ENCODE measurements at regions not wholly inside any gene's neighbourhood (a gene's known extent, or its start where the extent isn't known, plus 50 kb on each side); places are given as distances from the start of the nearest gene placed in this dataset.

DNA sequence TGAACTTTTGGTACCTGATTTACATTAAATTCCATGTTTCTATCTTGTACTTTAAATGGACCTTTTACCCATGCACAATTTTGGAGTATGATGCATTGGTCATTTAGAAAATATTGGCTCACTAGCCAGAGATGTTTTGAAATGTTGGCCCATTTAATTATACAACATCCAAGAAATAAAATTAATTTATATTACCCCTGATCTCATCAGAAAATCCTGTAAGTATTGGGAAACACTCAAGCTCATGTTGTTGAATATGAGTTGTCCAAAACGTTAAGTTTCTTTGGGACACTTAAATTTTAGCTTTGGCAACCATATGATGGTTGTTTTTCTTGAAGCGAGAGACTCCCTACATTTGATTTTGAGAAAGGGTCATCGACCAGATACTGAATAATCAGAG, 492.7 kb downstream of the RPS24 start:
- DNase-seq (ENCODE audit: low read depth in 4 of 4, low spot score in 1 of 4) = no peak

DNA sequence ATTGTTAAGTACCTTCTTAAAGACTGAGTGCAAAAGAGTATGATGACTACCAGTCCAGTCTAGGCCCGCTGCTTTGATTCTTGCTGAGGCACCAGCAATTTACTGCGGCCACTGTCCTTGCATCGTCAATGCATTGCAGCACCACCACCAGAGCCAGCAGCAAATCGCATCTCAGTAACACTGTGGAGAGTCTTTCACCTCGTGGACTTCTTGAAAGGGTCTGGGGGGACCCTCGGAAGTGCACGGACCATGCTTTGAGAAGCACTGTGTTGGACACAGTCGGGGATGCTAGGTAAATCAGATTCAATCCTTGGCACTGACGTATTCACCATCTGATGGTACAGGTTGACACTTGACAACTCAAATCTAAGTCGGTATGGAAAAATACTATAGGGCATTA, 493.6 kb downstream of the RPS24 start:
- DNase-seq (ENCODE audit: low read depth in 4 of 4, low spot score in 1 of 4) = no peak

GRCh38 chr10:78528749-78529204, 495.1 kb downstream of the RPS24 start:
- DNase-seq (ENCODE audit: low read depth in 4 of 4, low spot score in 1 of 4) = no peak

DNA sequence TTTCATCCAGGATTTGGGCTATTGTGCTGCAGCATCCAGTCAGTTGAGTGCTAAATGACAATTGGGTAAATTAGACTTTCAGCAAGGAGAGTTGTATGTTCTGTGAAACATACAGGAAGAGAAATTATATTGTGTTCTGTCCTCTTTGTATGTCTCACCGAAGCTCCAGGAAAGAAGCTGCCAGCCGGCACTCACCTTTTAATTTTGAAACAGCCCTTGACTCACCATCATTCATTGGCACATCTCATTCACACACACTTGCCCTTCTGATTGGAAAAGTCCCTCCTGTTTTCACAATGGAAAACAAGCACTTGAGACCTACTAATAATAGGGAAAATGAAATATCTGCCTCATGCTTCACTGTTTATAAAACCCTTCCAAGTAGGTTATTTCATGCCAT, 495.6 kb downstream of the RPS24 start:
- no peak for DNase-seq (ENCODE audit: low read depth in 4 of 4, low spot score in 1 of 4)

GRCh38 chr10:78531088-78531487, 497.4 kb downstream of the RPS24 start:
- no peak for DNase-seq (ENCODE audit: low read depth in 4 of 4, low spot score in 1 of 4)

DNA sequence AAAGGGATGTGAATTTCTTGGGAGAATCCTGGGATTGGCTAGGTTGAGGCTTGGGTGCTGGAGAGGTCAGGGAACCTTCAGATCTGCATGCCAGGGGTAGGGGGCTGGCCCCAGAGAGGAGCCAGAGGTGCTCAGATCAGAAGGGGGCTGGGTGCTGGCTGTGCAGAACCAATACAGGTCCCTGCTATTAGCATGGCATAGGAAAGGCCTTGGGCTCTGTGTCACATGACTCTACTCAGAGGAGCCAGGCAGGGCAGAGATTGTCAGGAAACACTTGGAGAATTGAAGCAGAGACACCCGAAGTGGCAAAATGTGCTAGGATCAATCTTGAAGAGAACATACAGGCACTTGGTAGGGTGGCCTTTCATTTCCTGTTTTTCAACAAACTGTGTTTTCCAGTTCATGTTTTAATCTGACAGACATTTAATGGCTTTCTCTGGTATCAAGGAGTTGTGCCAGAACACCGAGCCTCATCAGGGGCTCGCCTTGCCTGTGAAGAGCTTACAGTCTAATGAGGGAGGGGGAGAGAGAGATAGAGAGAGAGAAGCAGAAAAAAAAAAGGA, 498.9 kb downstream of the RPS24 start:
- no peak for DNase-seq (ENCODE audit: low read depth in 4 of 4, low spot score in 1 of 4)

- no peak for DNase-seq (ENCODE audit: low read depth in 4 of 4, low spot score in 1 of 4)
Observed at GRCh38 chr10:78533098-78533497, 499.4 kb downstream of the RPS24 start.

GRCh38 chr10:78533776-78534175, 500.1 kb downstream of the RPS24 start:
- DNase-seq (ENCODE audit: low read depth in 4 of 4, low spot score in 1 of 4) = no peak

- no peak for DNase-seq (ENCODE audit: low read depth in 4 of 4, low spot score in 1 of 4)
Observed at GRCh38 chr10:78535716-78536218, 502.1 kb downstream of the RPS24 start.

GRCh38 chr10:78537018-78537417, 503.4 kb downstream of the RPS24 start:
- DNase-seq (ENCODE audit: low read depth in 4 of 4, low spot score in 1 of 4) = no peak

DNA sequence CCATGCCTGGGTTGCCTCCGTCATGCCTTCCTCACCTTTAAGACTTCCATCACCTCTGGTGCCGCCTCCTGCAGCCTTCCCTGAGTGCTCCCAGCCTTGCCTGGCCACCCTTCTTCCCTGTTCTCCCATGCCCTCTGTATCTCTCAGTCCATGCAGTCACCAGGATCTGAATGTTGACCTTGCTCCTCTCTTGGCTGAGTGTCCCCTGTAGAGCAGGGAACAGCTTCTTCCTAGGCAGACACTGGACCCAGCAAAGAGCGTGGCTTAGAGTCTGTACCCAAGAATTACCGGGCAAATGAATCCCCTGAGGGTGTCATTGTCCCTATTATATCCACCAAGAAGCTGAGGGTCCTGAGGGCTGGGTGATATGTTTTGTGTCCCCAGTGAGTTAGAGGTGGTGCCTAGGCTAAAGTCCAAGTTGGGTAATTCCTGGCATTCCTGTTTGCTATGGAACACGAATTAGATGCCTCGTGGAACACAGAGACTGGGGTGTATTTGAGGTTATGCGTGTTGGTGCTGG, 505.6 kb downstream of the RPS24 start:
- DNase-seq (ENCODE audit: low read depth in 4 of 4, low spot score in 1 of 4) = no peak

GRCh38 chr10:78540355-78541076, 506.9 kb downstream of the RPS24 start:
- no peak for DNase-seq (ENCODE audit: low read depth in 4 of 4, low spot score in 1 of 4)

GRCh38 chr10:78541481-78542140, 507.9 kb downstream of the RPS24 start:
- DNase-seq (ENCODE audit: low read depth in 4 of 4, low spot score in 1 of 4) = no peak

DNA sequence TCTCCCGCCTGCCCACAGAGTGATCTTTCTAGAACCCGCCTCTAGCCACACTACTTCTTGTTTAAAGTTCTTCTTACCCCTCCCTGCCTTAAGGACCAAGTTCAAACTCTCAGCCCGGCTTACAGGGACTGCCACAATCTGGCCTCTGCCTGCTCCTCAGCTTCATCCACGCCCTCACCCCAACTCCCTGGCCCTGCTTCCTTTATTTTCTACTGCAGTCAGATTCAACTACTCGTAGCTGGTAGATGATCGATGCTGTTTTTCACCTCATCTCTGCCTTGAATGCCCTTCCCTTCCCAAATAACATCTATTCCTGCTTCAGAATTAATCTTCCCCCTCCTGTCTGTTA, 508.5 kb downstream of the RPS24 start:
- no peak for DNase-seq (ENCODE audit: low read depth in 4 of 4, low spot score in 1 of 4)

DNA sequence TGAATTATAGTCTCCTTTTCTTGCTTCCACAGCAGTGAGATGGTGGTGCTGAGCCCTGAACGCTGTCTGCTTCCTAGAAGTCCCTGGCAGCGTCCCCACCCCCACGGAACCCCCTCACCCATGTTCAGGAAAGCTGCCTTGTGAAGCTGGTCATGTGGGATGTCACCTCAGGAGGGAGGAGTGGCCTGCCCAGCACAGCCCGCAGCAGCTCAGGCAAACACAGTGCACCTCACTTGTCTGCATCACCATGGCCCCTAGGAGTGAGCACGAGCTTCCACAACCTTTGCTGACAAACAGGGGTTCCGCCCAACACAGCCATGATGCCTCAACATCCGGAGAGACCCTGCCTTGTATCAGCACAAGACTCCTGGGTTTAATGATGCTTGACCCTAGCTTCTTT, 508.9 kb downstream of the RPS24 start:
- no peak for DNase-seq (ENCODE audit: low read depth in 4 of 4, low spot score in 1 of 4)

DNA sequence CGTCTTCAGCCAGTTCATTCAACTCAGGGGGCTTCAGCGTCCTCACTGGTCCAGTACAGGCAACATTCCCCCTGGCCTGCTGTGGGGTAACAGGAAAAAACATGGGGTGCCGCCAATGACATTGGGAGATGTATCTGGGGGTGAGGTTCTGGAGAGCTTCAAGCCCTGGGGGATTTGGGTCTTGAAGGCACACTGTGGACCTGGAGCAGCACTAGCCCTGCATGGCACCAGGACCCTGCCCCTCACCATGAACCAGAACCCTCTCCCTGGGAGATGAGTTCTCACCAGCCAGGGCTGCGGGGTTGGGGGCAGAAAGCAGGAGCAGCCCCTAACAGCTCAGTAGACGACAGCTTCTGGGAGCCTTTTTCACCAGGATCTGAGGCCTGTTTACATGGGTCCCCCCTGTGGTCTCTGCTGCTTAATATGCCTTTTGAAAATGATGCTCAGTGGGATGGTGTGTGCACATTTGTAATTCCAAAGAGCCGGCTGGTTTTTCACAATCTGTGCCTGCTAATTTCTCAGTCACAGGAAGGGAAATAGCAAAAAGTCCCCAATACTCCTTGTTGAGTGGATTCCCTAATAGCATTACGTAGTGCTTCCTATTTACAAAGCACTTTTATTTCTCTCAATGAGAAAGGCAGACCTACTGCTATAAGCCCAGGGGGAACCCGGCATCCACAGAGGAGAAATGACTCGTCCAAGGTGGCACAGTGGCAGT, 509.5 kb downstream of the RPS24 start:
- DNase-seq (ENCODE audit: low read depth in 4 of 4, low spot score in 1 of 4) = no peak

GRCh38 chr10:78543749-78544362, 510.2 kb downstream of the RPS24 start:
- DNase-seq (ENCODE audit: low read depth in 4 of 4, low spot score in 1 of 4) = no peak

GRCh38 chr10:78544423-78545090, 510.9 kb downstream of the RPS24 start:
- no peak for DNase-seq (ENCODE audit: low read depth in 4 of 4, low spot score in 1 of 4)

DNA sequence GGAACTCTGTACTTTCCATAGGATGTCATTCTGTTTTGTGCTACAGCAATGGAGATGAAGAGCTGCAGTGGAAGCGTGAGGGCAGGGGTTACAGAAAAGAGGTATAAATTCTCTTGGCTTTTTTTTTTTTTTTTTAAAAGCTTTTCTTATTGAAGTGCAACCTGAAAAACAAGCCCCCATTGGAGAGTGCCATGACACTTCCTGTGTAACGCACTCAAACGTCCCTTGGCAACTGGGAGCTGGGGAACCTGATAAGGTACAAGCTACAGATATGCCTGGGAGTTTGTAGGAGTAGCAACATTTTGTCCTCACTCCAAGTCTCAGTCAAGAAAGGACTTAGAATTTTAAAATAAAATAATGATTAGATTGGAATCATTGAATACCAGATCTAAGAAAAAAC, 512.1 kb downstream of the RPS24 start:
- no peak for DNase-seq (ENCODE audit: low read depth in 4 of 4, low spot score in 1 of 4)

GRCh38 chr10:78547397-78547796, 513.7 kb downstream of the RPS24 start:
- no peak for DNase-seq (ENCODE audit: low read depth in 4 of 4, low spot score in 1 of 4)

GRCh38 chr10:78547905-78548304, 514.2 kb downstream of the RPS24 start:
- no peak for DNase-seq (ENCODE audit: low read depth in 4 of 4, low spot score in 1 of 4)
